Breast epithelium (tissue), 3 donors: ENCODE measurements at regions not wholly inside any gene's neighbourhood (a gene's known extent, or its start where the extent isn't known, plus 50 kb on each side); places are given as distances from the start of the nearest gene placed in this dataset.

Experiments
- POLR2A ChIP-seq: fragments of 450-650 bp; IDR thresholded peaks from one replicate; pipeline ENCODE4 v1.6.1; 2016; ENCODE audit warnings: antibody characterized with exemption, mild to moderate bottlenecking, moderate library complexity
- TF ChIP-seq, protein P1 (sequence below), 3 donors: fragments of 450-650 bp; IDR thresholded peaks; one replicate each; pipeline ENCODE4 v1.5.1; 2016 to 2017; ENCODE audit warnings: antibody characterized with exemption in 3 of 3, mild to moderate bottlenecking in 3 of 3, moderate library complexity in 3 of 3

DNA sequence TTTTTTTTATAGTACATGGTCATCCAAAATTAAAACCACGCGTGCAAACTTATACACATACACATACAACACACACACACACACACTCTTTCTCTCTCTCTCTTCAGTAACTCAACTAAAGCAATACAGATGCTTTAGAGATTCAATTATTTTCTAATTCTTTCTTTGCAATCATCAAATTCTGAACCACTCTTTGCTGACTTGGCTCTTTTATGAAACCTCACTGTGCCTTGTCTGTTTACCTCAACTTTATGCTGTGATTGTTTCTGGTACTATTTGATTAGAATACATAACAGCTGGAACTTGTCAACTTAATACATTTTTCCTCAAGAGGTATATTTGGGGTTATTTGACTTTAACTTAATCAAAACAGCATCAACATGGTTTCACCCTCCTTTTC lies 1309.7 kb downstream of the ROBO2 start:
- TF ChIP-seq, protein P1, sequence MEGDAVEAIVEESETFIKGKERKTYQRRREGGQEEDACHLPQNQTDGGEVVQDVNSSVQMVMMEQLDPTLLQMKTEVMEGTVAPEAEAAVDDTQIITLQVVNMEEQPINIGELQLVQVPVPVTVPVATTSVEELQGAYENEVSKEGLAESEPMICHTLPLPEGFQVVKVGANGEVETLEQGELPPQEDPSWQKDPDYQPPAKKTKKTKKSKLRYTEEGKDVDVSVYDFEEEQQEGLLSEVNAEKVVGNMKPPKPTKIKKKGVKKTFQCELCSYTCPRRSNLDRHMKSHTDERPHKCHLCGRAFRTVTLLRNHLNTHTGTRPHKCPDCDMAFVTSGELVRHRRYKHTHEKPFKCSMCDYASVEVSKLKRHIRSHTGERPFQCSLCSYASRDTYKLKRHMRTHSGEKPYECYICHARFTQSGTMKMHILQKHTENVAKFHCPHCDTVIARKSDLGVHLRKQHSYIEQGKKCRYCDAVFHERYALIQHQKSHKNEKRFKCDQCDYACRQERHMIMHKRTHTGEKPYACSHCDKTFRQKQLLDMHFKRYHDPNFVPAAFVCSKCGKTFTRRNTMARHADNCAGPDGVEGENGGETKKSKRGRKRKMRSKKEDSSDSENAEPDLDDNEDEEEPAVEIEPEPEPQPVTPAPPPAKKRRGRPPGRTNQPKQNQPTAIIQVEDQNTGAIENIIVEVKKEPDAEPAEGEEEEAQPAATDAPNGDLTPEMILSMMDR (IDR thresholded peaks at IDR 0.05) = no peak
- TF ChIP-seq POLR2A = no peak
